Body of pancreas (tissue), 4 donors: ENCODE measurements at regions not wholly inside any gene's neighbourhood (a gene's known extent, or its start where the extent isn't known, plus 50 kb on each side); places are given as distances from the start of the nearest gene placed in this dataset.

ENCODE experiments used
- ATAC-seq: fragments of 150-250 bp; one replicate; pipeline ENCODE4 v1.9.1; 2016
- DNase-seq, 4 donors: peaks; one replicate each; pipeline ENCODE4 v3.0.0-alpha.2; 2019
- H3K27ac ChIP-seq, 4 donors: fragments of 200-600 bp; sonication (generic); 1 replicate in 3 of 4; 2 replicates in 1 of 4; pipeline versions ENCODE4 v1.5.1 to v1.6.1; 2016 to 2019; ENCODE audit warnings: mild to moderate bottlenecking in 1 of 4, mixed read lengths in 1 of 4, moderate library complexity in 1 of 4
- H3K27me3 ChIP-seq, 2 donors: fragments of 200-600 bp; sonication (generic); one replicate each; pipeline ENCODE4 v1.6.0; 2016; ENCODE audit warnings: mild to moderate bottlenecking in 1 of 2
- H3K36me3 ChIP-seq, 2 donors: fragments of 200-600 bp; sonication (generic); replicated peaks in 1 of 2; 2 replicates each; pipeline ENCODE4 v1.5.1; 2016; ENCODE audit warnings: low read depth in 2 of 2; ENCODE audit not compliant: insufficient read depth in 1 of 2
- H3K4me1 ChIP-seq: fragments of 200-600 bp; sonication (generic); one replicate; pipeline ENCODE4 v1.6.0; 2016
- H3K4me3 ChIP-seq, 2 donors: fragments of 200-600 bp; sonication (generic); 1 replicate in 1 of 2; 2 replicates in 1 of 2; pipeline ENCODE4 v1.5.1; 2016 to 2019
- H3K9me3 ChIP-seq, 3 donors: fragments of 200-600 bp; sonication (generic); 1 replicate in 2 of 3; 2 replicates in 1 of 3; pipeline ENCODE4 v1.5.1; 2016
- CTCF ChIP-seq, 7 experiments: fragments of 450-650 bp in 4 of 7; fragments of 200-600 bp in 3 of 7; sonication (generic) in 3 of 7; IDR thresholded peaks; one replicate each; pipeline ENCODE4 v1.5.1; 2016 to 2019; ENCODE audit warnings: antibody characterized with exemption in 7 of 7
- POLR2A ChIP-seq, 3 donors: fragments of 450-650 bp; IDR thresholded peaks; one replicate each; pipeline ENCODE4 v1.6.1; 2016; ENCODE audit warnings: antibody characterized with exemption in 3 of 3, mild to moderate bottlenecking in 2 of 3
- WGBS, 2 donors: methylation state at CpG; one replicate each; pipeline ENCODE4 v1.1.5; 2017; 5-methylcytosine and 5-hydroxymethylcytosine counted together
- intact Hi-C: fragments of 100-400 bp; cut with DNase I; formaldehyde crosslinking; loops from one replicate; pipeline ENCODE4 v1.15.1; 2023

- WGBS, 2 donors: 48 to 52% methylated on average over 11 of the region's 11 CpGs
- H3K4me1 ChIP-seq: no peaks in the 10 kb centered on the region
- no peak overlapping the region for H3K27ac ChIP-seq
- TF ChIP-seq POLR2A (IDR thresholded peaks at IDR 0.05) (no peak), CTCF (IDR thresholded peaks at IDR 0.05) (no peak)
- intact Hi-C loops: no loop called here
- no peaks in the 10 kb centered on the region for H3K36me3 ChIP-seq
- H3K4me3 ChIP-seq: no peak overlapping the region
- DNase-seq: no peak
- H3K9me3 ChIP-seq: no peaks in the 10 kb centered on the region
- no peak for ATAC-seq
- no peaks in the 10 kb centered on the region for H3K27me3 ChIP-seq
These were observed 101.9 kb upstream of the EFNA5 start for GRCh38 chr5:107772418-107773310.

GRCh38 chr5:107771926-107772325 lies 101.2 kb upstream of the EFNA5 start:
- TF ChIP-seq CTCF (IDR thresholded peaks at IDR 0.05): no peak
- no peak for TF ChIP-seq POLR2A (IDR thresholded peaks at IDR 0.05)

GRCh38 chr5:107770051-107770450 lies 99.3 kb upstream of the EFNA5 start:
- Histone ChIP-seq H3K4me3 (no peak overlapping the region), H3K27ac (no peak overlapping the region), H3K27me3 (no peaks in the 10 kb centered on the region), H3K9me3 (no peaks in the 10 kb centered on the region), H3K36me3 (no peaks in the 10 kb centered on the region), H3K4me1 (no peaks in the 10 kb centered on the region)
- DNase-seq (no peak), ATAC-seq (no peak)
- intact Hi-C loops: no loop called here
- TF ChIP-seq CTCF (IDR thresholded peaks at IDR 0.05) (no peak), POLR2A (IDR thresholded peaks at IDR 0.05) (no peak)
- 82 to 85% methylated on average over 7 of the region's 7 CpGs for WGBS, 2 donors

More at GRCh38 chr5:107771926-107772325, 101.2 kb upstream of the EFNA5 start:
- intact Hi-C loops: no loop called here
- Histone ChIP-seq H3K9me3 (no peaks in the 10 kb centered on the region), H3K4me3 (no peak overlapping the region), H3K36me3 (no peaks in the 10 kb centered on the region), H3K27me3 (no peaks in the 10 kb centered on the region), H3K27ac (no peak overlapping the region), H3K4me1 (no peaks in the 10 kb centered on the region)
- DNase-seq: no peak
- no peak for ATAC-seq

- intact Hi-C loops: no loop called here
- no peaks in the 10 kb centered on the region for H3K36me3 ChIP-seq
- 67 to 72% methylated on average over 5 of the region's 5 CpGs for WGBS, 2 donors
- ATAC-seq: no peak
- no peaks in the 10 kb centered on the region for H3K27me3 ChIP-seq
- H3K4me1 ChIP-seq: no peaks in the 10 kb centered on the region
- no peaks in the 10 kb centered on the region for H3K9me3 ChIP-seq
- DNase-seq: no peak
- no peak overlapping the region for H3K4me3 ChIP-seq
- no peak for TF ChIP-seq CTCF (IDR thresholded peaks at IDR 0.05)
- no peak overlapping the region for H3K27ac ChIP-seq
These were observed 98.8 kb upstream of the EFNA5 start for GRCh38 chr5:107769519-107769918.

GRCh38 chr5:107766972-107767371 lies 96.2 kb upstream of the EFNA5 start:
- TF ChIP-seq CTCF (IDR thresholded peaks at IDR 0.05): no peak
- no peak for TF ChIP-seq POLR2A (IDR thresholded peaks at IDR 0.05)
- DNase-seq: no peak
- Histone ChIP-seq H3K4me3 (no peak overlapping the region), H3K36me3 (no peaks in the 10 kb centered on the region), H3K27me3 (no peaks in the 10 kb centered on the region), H3K27ac (no peak overlapping the region), H3K4me1 (no peaks in the 10 kb centered on the region), H3K9me3 (no peaks in the 10 kb centered on the region)
- WGBS, 2 donors: 80 to 89% methylated on average over 3 of the region's 3 CpGs
- no peak for ATAC-seq
- intact Hi-C loops: no loop called here
